Activated CD4-positive, alpha-beta T cell treated with anti-CD3 and anti-CD28 coated beads, Interleukin-2, amount 10 ng/mL, durations not matched to agents 24 days and 14 days (primary cell): ENCODE measurements at regions not wholly inside any gene's neighbourhood (a gene's known extent, or its start where the extent isn't known, plus 50 kb on each side); places are given as distances from the start of the nearest gene placed in this dataset.
"Not testable (repeated sequence)": the region's sequence is repeated elsewhere in the genome, so short reads cannot be mapped to it uniquely, and the experiment has no call there.

Source experiments
- DNase-seq: peaks from one replicate; pipeline ENCODE4 v3.0.0; 2022
- H3K27ac Mint-ChIP-seq: one replicate; pipeline ENCODE4 v1.8.0; 2022; ENCODE audit warnings: mild to moderate bottlenecking, mixed read lengths
- H3K27me3 Mint-ChIP-seq: one replicate; pipeline ENCODE4 v1.8.0; 2022; ENCODE audit warnings: mixed read lengths
- H3K36me3 Mint-ChIP-seq: one replicate; pipeline ENCODE4 v1.8.0; 2022; ENCODE audit warnings: low read depth, mild to moderate bottlenecking, mixed read lengths
- H3K4me1 Mint-ChIP-seq: one replicate; pipeline ENCODE4 v1.8.0; 2021; ENCODE audit warnings: mixed read lengths
- H3K4me3 Mint-ChIP-seq: one replicate; pipeline ENCODE4 v1.8.0; 2022; ENCODE audit warnings: mild to moderate bottlenecking, moderate library complexity, mixed read lengths
- H3K9me3 Mint-ChIP-seq: one replicate; pipeline ENCODE4 v1.8.0; 2021; ENCODE audit warnings: mixed read lengths
- intact Hi-C: fragments of 100-400 bp; cut with micrococcal nuclease; formaldehyde crosslinking; loops from one replicate; pipeline ENCODE4 v1.15.1; 2023

DNA sequence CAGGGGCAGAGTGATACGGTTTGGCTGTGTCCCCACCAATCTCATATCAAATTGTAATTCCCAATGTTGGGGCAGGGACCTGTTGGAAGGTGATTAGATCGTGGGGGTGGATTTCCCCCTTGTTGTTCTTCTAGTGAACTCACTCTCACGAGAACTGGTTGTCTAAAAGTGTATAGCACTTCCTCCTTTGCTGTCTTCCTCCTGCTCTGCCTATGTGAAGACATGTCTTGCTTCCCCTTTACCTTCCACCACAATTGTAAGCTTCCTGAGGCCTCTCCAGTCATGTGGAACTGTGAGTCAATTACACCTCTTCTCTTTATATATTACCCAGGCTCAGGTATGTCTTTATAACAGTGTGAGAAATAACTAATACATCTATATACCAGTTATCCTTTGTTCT lies 706.4 kb upstream of the KLHL1 start:
- H3K27ac Mint-ChIP-seq = no peak overlapping the region
- intact Hi-C loops = no loop called here
- no peaks in the 10 kb centered on the region for H3K9me3 Mint-ChIP-seq
- DNase-seq = no peak
- H3K4me3 Mint-ChIP-seq = no peak overlapping the region
- no peaks in the 10 kb centered on the region for H3K4me1 Mint-ChIP-seq
- H3K27me3 Mint-ChIP-seq = no peaks in the 10 kb centered on the region
- H3K36me3 Mint-ChIP-seq = no peaks in the 10 kb centered on the region

DNA sequence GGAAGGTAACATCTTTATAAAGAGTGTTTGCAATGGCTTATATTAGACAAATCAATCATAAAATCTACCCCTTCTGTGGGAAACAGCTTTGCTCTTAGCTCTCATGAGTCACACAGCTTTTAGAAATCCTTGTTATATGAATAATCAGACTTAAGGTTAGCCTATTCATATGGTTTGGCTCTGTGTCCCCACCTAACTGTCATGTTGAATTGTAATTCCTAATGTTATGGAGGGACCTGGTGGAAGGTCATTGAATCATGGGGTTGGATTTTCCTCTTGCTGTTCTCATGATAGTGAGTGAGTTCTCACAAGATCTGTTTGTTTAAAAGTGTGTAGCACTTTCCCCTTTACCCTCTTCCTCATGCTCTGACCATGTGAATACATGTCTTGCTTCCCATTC lies 704.2 kb upstream of the KLHL1 start:
- Mint-ChIP-seq H3K27me3 (no peaks in the 10 kb centered on the region), H3K27ac (no peak overlapping the region), H3K4me1 (no peaks in the 10 kb centered on the region), H3K9me3 (no peaks in the 10 kb centered on the region), H3K4me3 (no peak overlapping the region), H3K36me3 (no peaks in the 10 kb centered on the region)
- DNase-seq = no peak
- intact Hi-C loops = no loop called here

DNA sequence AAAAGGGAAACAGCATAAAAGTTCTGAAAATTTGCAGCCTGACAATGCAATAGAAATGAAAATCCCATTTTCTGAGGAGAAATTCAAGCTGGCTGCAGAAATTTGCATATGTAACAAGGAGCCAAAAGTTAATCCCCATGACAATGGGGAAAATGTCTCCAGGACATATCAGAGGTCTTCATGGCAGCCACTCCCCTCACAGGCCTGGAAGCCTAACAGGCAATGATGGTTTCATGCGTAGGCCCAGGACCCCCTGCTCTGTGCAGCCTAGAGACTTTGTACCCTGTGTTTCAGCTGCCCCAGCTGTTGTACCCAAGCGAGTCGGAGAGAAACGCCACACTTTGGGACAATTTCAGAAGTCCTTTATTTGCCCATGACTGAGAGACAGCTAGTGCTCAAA lies 701.3 kb upstream of the KLHL1 start:
- Mint-ChIP-seq H3K9me3 (no peaks in the 10 kb centered on the region), H3K4me1 (no peaks in the 10 kb centered on the region), H3K36me3 (no peaks in the 10 kb centered on the region), H3K4me3 (no peak overlapping the region), H3K27me3 (no peaks in the 10 kb centered on the region), H3K27ac (no peak overlapping the region)
- intact Hi-C loops = no loop called here
- DNase-seq = no peak

DNA sequence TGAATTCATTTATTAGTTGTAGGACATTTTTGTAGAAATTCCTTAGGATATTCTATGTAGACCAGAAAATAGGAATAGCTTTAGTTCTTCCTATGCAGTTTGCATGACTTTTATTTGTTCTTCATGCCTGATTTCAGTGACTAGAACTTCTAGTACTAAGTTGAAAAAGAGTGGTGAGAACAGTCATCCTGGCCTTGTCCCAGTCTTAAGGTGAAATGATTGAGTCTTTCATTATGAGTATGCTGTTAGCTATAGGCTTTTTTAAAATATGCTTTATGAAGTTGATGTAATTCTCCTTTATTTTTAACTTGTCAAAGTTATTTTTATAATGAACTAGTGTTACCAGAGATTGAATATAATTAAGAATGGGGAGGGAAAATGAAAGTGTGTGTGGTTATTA lies 690.1 kb upstream of the KLHL1 start:
- intact Hi-C loops = no loop called here
- Mint-ChIP-seq H3K4me3 (no peak overlapping the region), H3K9me3 (no peaks in the 10 kb centered on the region), H3K4me1 (no peaks in the 10 kb centered on the region), H3K27me3 (no peaks in the 10 kb centered on the region), H3K36me3 (no peaks in the 10 kb centered on the region), H3K27ac (no peak overlapping the region)
- no peak for DNase-seq

DNA sequence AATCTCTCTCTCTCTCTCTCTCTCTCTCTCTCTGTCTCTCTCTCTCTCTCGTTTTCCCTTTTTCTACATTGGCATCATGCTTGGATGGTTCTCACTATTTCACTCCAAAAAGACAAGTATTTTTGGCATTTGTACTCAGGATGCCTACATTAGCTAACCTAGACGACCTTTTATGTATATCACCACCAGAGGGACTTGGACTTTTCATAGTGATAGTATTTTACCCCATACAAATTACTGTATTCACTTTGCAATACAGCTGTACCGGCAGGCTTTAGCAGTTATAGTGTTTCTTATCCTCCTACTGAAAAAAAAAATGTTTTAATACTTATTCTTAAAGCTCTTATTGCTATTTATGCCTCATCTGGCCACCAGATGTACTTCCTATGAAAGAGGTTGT lies 687.2 kb upstream of the KLHL1 start:
- H3K36me3 Mint-ChIP-seq = no peaks in the 10 kb centered on the region
- DNase-seq = no peak
- H3K4me1 Mint-ChIP-seq = no peaks in the 10 kb centered on the region
- intact Hi-C loops = no loop called here
- no peaks in the 10 kb centered on the region for H3K9me3 Mint-ChIP-seq
- H3K27me3 Mint-ChIP-seq = no peaks in the 10 kb centered on the region
- H3K27ac Mint-ChIP-seq = no peak overlapping the region
- no peak overlapping the region for H3K4me3 Mint-ChIP-seq

DNA sequence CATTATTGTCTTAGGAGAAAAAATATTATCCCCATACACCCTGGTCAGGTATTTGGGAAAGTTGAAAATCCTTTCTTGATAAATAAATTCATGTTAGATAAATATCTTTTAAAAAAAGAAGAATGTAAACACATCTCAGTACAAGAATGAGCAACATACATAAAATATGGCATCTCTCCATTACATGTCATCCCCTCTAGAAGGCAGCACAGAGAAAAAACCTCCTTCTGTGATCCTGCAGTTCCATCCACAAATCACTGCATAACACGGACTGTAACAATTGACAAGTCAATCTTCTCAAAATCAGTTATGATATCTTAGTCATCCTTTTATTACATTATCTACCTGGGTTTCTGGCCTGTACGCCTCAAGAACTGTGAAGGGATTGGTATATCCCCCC lies 683.9 kb upstream of the KLHL1 start:
- Mint-ChIP-seq H3K4me1 (no peaks in the 10 kb centered on the region), H3K9me3 (no peaks in the 10 kb centered on the region), H3K27ac (no peak overlapping the region), H3K36me3 (no peaks in the 10 kb centered on the region), H3K27me3 (no peaks in the 10 kb centered on the region), H3K4me3 (no peak overlapping the region)
- DNase-seq = no peak
- intact Hi-C loops = no loop called here

DNA sequence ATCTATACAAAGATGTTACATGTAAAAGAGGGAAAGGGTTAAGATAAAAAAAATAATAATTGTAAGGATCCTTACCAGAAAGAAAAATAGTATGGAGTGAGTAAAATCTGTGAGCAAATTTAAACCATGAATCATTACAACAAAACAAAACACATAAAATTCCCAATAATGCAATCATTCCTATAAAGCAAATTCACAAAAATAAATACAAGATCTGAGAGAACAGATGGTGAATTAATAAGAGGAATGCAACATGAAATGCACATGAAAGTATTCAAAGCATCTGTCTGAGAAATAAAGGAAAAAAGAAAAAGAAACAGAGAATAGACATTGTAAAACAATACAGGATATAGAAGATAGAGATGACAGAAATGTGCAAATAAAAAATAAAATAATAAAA lies 681.5 kb upstream of the KLHL1 start:
- Mint-ChIP-seq H3K4me3 (no peak overlapping the region), H3K27ac (no peak overlapping the region), H3K9me3 (no peaks in the 10 kb centered on the region), H3K36me3 (no peaks in the 10 kb centered on the region), H3K4me1 (no peaks in the 10 kb centered on the region), H3K27me3 (no peaks in the 10 kb centered on the region)
- intact Hi-C loops = no loop called here
- DNase-seq = no peak

DNA sequence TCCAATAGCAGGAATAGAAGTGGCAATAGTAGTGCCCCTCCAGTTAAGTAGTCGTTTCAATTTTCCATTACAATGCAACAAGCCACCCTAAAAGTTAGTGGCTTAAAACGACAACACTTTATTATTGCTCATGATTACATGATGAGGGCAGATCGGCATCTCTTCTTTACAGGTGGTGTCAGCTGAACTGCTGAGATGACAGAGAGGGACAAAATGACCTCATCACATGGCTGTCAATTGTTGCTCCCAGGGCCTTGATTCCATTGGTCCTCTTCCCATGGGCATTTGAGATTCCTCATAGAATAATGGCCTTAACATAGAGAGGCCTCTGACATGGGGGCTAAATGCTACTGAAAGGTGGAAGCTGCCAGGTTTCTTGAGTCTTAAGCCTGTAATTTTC lies 679.8 kb upstream of the KLHL1 start:
- Mint-ChIP-seq H3K4me3 (no peak overlapping the region), H3K27me3 (no peaks in the 10 kb centered on the region), H3K9me3 (no peaks in the 10 kb centered on the region), H3K36me3 (no peaks in the 10 kb centered on the region), H3K4me1 (no peaks in the 10 kb centered on the region), H3K27ac (no peak overlapping the region)
- intact Hi-C loops = no loop called here
- DNase-seq = no peak

DNA sequence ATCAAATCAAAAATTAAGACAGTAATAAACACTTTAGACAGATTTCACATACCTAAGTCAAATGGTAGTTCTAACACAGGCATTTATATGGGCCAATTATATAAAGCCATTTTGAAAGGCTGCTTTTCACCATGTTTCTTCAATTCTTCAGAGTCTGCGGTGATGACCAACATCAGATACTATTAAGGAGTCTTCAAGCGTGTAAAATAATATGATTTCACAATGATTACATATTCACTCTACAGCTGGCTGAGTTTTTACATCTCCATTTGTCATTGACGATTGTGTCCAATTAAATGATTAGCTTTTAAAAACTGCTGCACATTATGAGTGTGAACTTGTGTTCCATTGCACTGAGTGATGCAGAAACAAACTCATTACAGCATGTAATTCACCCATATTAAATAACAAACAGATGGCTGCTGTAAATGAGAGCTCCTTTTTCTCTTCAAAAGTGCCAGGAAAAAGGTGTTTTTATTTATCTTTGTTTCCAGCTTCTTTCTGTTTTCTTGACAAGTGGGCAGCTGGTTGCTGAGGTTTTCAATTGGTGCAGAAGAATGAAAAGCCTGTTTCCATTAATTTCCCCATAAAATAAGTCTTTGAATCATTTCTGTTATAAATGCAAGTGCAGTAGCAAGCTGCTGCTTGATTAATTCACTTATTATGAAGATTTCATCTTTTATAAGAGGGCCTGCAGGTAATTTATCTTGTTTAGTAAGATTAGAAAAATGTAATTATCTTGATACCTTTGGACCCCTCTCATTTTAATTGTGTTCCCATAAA lies 676.1 kb upstream of the KLHL1 start:
- no peaks in the 10 kb centered on the region for H3K36me3 Mint-ChIP-seq
- no peaks in the 10 kb centered on the region for H3K27me3 Mint-ChIP-seq
- intact Hi-C loops = no loop called here
- no peak overlapping the region for H3K27ac Mint-ChIP-seq
- no peak overlapping the region for H3K4me3 Mint-ChIP-seq
- no peaks in the 10 kb centered on the region for H3K9me3 Mint-ChIP-seq
- no peak for DNase-seq
- H3K4me1 Mint-ChIP-seq = no peaks in the 10 kb centered on the region

DNA sequence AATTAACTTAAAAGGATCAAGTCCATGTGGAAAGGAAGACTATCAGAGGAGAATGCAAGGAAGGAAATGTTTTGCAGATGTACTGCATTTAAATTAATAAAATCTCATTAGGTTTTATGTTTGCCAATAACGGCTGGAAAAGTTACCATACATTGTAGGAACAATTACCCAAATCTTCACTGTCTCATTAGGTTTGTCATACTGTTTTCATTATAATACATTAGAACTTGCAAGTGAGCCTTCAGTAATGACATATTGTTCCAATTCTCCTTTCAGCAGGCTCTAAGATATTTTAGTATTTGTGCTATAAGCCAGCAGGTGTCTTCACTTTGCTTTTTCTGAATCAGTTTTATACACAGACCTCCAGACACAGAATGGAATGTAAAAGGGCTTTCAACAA lies 661.6 kb upstream of the KLHL1 start:
- no peaks in the 10 kb centered on the region for H3K9me3 Mint-ChIP-seq
- no peak for DNase-seq
- no peaks in the 10 kb centered on the region for H3K4me1 Mint-ChIP-seq
- H3K36me3 Mint-ChIP-seq = no peaks in the 10 kb centered on the region
- no peak overlapping the region for H3K27ac Mint-ChIP-seq
- intact Hi-C loops = no loop called here
- no peaks in the 10 kb centered on the region for H3K27me3 Mint-ChIP-seq
- no peak overlapping the region for H3K4me3 Mint-ChIP-seq

DNA sequence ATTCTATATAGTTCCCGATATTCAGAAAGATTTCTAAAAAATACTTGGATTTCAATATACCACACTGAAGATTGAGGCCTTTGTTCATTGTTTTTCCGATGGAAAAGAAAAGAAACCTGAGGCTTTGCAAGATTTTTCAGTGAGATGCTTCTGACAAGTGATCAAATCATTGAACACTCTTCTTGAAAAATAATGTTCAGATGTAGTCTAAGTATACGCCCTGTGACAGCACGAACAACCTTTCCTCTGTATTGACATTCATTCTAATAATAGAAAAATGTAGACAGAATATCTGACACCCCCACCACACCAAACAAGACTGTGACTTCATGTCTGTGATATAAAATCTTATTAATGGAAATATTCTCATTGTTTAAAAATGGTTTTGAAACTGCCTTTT lies 650.7 kb upstream of the KLHL1 start:
- H3K27me3 Mint-ChIP-seq = no peaks in the 10 kb centered on the region
- H3K4me1 Mint-ChIP-seq = no peaks in the 10 kb centered on the region
- intact Hi-C loops = no loop called here
- H3K4me3 Mint-ChIP-seq = no peak overlapping the region
- no peak for DNase-seq
- no peaks in the 10 kb centered on the region for H3K9me3 Mint-ChIP-seq
- no peak overlapping the region for H3K27ac Mint-ChIP-seq
- H3K36me3 Mint-ChIP-seq = no peaks in the 10 kb centered on the region

DNA sequence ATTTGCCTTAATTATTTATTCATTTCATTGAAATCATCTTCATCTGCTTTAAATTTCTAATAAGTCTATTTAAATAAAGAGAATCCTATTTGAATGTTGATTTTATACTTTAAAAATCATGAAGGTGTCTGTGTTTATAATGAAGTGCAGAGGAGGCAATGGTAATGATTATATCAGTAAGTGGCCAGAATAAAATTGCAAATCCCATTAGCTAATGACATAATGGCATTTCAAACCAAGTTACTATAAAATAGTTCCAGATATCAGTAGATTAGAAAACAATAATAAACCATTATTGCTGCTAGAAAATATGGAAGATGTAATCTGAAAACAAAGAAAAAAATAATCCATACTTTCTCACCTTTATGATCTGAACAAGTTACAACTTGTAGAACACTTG lies 647.8 kb upstream of the KLHL1 start:
- H3K36me3 Mint-ChIP-seq = no peaks in the 10 kb centered on the region
- no peaks in the 10 kb centered on the region for H3K4me1 Mint-ChIP-seq
- intact Hi-C loops = no loop called here
- no peaks in the 10 kb centered on the region for H3K27me3 Mint-ChIP-seq
- H3K9me3 Mint-ChIP-seq = no peaks in the 10 kb centered on the region
- DNase-seq = no peak
- H3K27ac Mint-ChIP-seq = no peak overlapping the region
- no peak overlapping the region for H3K4me3 Mint-ChIP-seq

DNA sequence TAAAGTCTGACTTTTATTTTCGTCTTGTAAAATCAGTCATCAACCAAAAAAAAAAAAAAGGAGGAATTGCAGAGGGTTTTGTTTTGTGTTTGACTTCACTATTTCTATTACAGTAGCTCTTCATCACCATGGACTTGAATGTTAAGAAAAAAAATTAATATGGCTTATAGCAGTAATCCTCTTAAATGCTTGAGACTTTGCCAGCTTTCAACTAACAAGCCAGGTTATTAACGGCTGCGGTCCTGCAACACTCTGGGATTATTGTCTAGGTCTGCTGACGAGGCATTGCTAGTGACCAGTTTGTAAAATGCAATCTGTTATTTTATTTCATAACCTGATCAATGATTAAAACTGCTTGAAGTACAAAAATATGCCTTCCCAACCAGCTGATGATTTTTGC lies 647.2 kb upstream of the KLHL1 start:
- intact Hi-C loops = no loop called here
- no peaks in the 10 kb centered on the region for H3K36me3 Mint-ChIP-seq
- no peak for DNase-seq
- no peak overlapping the region for H3K4me3 Mint-ChIP-seq
- H3K9me3 Mint-ChIP-seq = no peaks in the 10 kb centered on the region
- H3K4me1 Mint-ChIP-seq = no peaks in the 10 kb centered on the region
- H3K27me3 Mint-ChIP-seq = no peaks in the 10 kb centered on the region
- H3K27ac Mint-ChIP-seq = no peak overlapping the region

DNA sequence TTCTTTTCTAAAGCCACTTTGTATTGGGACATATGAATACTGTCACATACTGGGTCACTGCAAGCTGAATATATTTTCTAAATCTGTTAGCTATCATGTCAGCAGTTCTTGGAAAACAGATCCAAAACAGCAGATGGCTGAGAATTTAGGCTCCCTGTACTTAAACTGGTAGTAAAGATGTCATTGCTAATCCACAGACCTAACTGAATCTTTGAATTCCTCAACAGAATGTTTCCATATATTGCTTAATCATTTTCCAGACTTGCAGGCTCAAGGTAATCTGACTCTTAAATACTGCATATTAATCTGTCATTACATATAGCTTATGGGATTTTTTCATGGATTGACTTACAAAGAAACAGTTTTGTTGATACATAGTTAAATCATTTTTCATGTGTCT lies 639.0 kb upstream of the KLHL1 start:
- intact Hi-C loops = no loop called here
- Mint-ChIP-seq H3K27me3 (no peaks in the 10 kb centered on the region), H3K4me1 (no peaks in the 10 kb centered on the region), H3K4me3 (no peak overlapping the region), H3K36me3 (no peaks in the 10 kb centered on the region), H3K9me3 (no peaks in the 10 kb centered on the region), H3K27ac (no peak overlapping the region)
- no peak for DNase-seq

DNA sequence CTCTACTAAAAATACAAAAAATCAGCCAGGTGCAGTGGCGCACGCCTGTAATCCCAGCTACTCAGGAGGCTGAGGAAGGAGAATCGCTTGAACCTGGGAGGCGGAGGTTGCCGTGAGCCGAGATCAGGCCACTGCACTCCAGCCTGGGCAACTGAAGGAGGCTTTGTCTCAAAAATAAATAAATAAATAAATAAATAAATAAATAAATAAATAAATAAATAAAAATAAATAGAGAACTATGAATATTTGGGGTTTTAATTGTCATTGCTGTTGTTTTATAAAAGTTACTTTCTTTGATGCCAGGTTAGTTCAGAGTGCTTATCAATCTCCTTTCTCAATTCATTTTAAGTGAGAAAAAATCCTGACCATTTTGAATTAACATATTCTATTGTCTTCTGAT lies 638.2 kb upstream of the KLHL1 start:
- H3K4me1 Mint-ChIP-seq, H3K36me3 Mint-ChIP-seq, H3K9me3 Mint-ChIP-seq, intact Hi-C loops, H3K27me3 Mint-ChIP-seq, DNase-seq, H3K4me3 Mint-ChIP-seq, H3K27ac Mint-ChIP-seq: not testable (repeated sequence)
